GM10248 (cell line): ENCODE measurements at regions not wholly inside any gene's neighbourhood (a gene's known extent, or its start where the extent isn't known, plus 50 kb on each side); places are given as distances from the start of the nearest gene placed in this dataset.
"Not testable (repeated sequence)": the region's sequence is repeated elsewhere in the genome, so short reads cannot be mapped to it uniquely, and the experiment has no call there.

Experiments
- CTCF ChIA-PET: fragments of 300-600 bp; sonication (Branson Sonifier 250); formaldehyde crosslinking; extraction: SDS; loops from one replicate; lab custom pipeline; 2021; ENCODE audit warnings: antibody characterized with exemption; lab: Yijun Ruan, JAX
- POLR2A ChIA-PET: fragments of 350-650 bp; sonication (Branson Sonifier 250); formaldehyde crosslinking; extraction: SDS; loops from one replicate; lab custom pipeline; 2020; ENCODE audit warnings: antibody characterized with exemption; lab: Yijun Ruan, JAX
- DNase-seq: peaks from one replicate; pipeline ENCODE4 v3.0.0; 2012; ENCODE audit errors: extremely low spot score
- TF ChIP-seq, protein P1 (sequence below): IDR thresholded peaks from 2 replicates; pipeline ENCODE4 v1.5.1; 2012; ENCODE audit warnings: mild to moderate bottlenecking, low read depth; ENCODE audit errors: extremely low read depth, missing control alignments, control extremely low read depth

DNA sequence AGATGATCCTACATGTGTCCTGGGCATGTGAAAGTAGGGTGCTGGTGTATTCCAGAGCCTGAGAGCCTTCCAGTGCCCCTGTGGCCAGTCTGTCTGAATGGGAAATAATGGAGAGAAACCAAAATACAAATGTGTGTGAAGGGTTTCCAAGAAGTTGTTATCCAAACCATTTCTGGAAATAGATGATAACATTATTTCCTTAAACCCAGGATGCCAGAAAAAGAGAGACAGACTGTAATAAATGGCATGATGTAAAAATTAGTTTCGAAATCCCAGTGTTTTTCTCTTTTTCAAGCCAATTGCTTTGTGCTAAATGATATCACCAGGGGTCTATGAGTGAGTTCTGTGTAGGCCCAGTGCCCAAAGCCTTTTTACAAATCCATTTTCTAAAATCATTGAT lies 175.3 kb downstream of the PHLDA1 start:
- TF ChIP-seq, protein P1, sequence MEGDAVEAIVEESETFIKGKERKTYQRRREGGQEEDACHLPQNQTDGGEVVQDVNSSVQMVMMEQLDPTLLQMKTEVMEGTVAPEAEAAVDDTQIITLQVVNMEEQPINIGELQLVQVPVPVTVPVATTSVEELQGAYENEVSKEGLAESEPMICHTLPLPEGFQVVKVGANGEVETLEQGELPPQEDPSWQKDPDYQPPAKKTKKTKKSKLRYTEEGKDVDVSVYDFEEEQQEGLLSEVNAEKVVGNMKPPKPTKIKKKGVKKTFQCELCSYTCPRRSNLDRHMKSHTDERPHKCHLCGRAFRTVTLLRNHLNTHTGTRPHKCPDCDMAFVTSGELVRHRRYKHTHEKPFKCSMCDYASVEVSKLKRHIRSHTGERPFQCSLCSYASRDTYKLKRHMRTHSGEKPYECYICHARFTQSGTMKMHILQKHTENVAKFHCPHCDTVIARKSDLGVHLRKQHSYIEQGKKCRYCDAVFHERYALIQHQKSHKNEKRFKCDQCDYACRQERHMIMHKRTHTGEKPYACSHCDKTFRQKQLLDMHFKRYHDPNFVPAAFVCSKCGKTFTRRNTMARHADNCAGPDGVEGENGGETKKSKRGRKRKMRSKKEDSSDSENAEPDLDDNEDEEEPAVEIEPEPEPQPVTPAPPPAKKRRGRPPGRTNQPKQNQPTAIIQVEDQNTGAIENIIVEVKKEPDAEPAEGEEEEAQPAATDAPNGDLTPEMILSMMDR = no peak
- CTCF ChIA-PET = no interaction called here
- DNase-seq = no peak
- POLR2A ChIA-PET = no interaction called here

DNA sequence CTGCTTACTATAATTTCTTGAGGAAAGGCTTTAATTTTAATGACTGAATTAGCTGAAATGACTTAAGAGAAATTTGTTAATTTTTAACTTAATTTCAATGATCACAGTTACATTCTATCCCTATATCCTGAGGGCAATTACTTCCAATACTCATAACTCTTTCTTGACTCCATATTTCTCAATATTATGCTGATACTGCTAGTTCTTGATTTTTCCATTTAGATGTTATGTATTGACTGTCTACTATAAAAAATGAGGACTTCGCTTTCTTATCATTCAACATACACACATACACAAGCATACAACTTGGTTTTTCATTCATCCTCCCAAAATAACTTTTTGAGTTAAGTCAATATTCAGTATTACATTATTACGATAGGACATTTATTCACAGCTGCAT lies 176.2 kb downstream of the PHLDA1 start:
- no peak for DNase-seq
- CTCF ChIA-PET = no interaction called here
- POLR2A ChIA-PET = no interaction called here
- TF ChIP-seq, protein P1 = no peak

DNA sequence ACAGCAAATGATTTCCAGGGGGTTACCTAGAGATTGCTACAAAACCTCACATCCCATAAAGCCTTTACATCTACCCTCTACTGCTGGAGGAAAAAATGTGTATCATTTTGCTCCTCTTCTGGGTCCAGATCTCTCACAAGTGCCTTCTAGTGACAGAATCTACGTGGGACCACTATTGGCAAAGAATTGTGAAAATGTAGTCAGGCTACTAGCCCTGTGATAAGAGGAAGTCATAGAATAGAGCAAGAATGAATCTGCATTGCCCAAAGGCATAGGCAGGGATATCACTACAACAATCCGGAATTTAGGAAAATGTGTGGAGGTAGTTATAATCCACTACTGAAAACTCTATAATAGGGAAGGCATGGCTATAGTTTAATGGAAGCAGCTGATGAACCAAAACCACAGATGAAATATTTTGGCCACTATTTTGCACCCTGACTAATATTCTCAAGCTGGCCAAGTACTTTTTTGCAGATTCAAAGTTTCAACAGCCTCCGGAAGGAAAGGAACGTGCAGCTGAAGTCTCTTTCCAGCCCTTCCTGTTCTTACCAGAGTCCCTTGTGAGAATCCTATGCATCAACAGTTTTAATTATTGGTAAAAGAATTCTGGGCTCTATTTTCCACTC lies 176.8 kb downstream of the PHLDA1 start:
- ChIA-PET POLR2A (no interaction called here), CTCF (no interaction called here)
- TF ChIP-seq, protein P1 = no peak
- no peak for DNase-seq

DNA sequence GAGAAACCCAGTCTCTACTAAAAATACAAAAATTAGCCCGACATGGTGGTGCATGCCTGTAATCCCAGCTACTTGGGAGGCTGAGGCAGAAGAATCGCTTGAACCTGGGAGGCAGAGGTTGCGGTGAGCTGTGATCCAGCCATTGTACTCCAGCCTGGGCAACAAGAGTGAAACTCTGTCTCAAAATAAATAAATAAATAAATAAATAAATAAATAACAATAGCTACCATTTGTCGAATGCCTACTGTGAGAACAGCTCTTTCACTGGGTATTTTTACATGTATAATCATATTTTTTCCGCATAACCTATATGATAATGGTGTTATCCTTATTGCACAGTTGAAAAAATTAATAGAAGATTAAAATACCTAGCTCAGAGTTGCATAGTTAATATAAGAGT lies 177.4 kb downstream of the PHLDA1 start:
- DNase-seq, POLR2A ChIA-PET, CTCF ChIA-PET: not testable (repeated sequence)

DNA sequence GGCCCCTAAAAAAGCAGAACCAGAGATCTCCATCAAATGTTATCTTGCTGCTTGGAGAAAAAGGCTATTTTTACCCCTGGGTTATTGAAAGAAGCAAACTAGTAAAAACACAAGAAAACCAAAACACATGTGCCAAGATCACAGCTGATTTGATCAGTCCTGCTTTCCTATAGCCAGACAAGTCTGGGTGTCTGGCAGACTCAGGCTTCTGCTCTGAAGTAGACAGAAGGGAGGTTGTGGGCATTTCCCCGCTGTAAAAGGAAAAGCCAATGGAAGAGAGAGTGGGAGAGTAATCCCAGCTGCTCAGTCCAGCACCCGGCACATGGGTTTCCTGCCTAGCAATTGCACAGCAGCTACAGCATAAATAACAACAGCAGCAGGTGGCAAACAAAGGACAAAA lies 177.9 kb downstream of the PHLDA1 start:
- CTCF ChIA-PET = no interaction called here
- POLR2A ChIA-PET = no interaction called here
- TF ChIP-seq, protein P1 = no peak
- no peak for DNase-seq

DNA sequence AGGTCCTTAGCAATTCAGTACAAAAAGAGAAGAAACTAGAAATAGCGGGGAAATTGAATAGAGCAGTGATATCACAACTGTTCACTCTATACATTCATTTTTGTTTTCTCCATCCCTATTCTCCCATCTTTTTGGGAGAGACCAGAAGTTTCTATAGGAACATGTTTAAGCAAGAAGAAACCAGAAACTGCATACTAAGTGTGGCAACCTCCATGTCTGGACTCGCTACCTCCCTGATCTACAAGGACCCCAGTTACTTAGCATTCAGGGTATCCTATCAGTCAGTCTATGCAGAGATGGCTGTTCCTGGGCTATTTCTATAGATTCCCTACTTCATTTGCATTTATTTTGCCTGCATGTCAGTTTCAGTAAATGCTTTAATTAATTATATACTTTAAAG lies 178.6 kb downstream of the PHLDA1 start:
- ChIA-PET POLR2A (no interaction called here), CTCF (no interaction called here)
- TF ChIP-seq, protein P1 = no peak
- no peak for DNase-seq

DNA sequence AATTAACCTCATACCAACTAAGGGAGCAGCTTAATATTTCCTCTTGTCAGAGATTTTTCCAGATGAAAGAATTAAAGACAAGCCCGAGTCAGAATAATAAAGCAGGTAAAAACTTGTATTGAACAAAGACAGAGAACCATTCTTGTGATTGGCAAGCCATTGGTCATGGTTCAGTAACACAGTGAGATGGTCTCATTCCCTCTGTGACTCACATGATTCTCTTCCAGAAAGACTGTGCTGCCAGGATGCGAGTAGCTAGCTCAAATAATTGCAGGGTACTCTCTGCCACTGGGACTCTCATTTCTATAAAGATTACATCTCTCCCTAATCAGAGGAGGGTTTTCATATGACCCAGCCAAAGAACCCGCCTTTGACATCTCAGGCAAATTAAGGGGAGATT lies 179.4 kb downstream of the PHLDA1 start:
- POLR2A ChIA-PET = no interaction called here

More for the DNA sequence above, 179.4 kb downstream of the PHLDA1 start:
- CTCF ChIA-PET = no interaction called here
- no peak for DNase-seq
- TF ChIP-seq, protein P1 = no peak
